Gastroesophageal sphincter (tissue), 4 donors: ENCODE measurements at regions not wholly inside any gene's neighbourhood (a gene's known extent, or its start where the extent isn't known, plus 50 kb on each side); places are given as distances from the start of the nearest gene placed in this dataset.

Experiments
- ATAC-seq: fragments of 150-250 bp; one replicate; pipeline ENCODE4 v1.9.1; 2016; ENCODE audit warnings: mild to moderate bottlenecking, moderate library complexity
- H3K27ac ChIP-seq, 4 donors: fragments of 200-600 bp; sonication (generic) in 3 of 4; 1 replicate in 3 of 4; 2 replicates in 1 of 4; pipeline ENCODE4 v1.5.1; 2016 to 2019
- H3K27me3 ChIP-seq: fragments of 200-600 bp; sonication (generic); one replicate; pipeline ENCODE4 v1.5.1; 2019
- H3K36me3 ChIP-seq, 2 donors: fragments of 200-600 bp; sonication (generic); one replicate each; pipeline ENCODE4 v1.5.1; 2019; ENCODE audit warnings: control low read depth in 1 of 2
- H3K4me1 ChIP-seq, 3 donors: fragments of 200-600 bp; sonication (generic); 1 replicate in 2 of 3; 2 replicates in 1 of 3; pipeline ENCODE4 v1.5.1; 2016 to 2019; ENCODE audit warnings: control low read depth in 2 of 3
- H3K4me3 ChIP-seq, 2 donors: fragments of 200-600 bp; sonication (generic); one replicate each; pipeline ENCODE4 v1.5.1; 2019; ENCODE audit warnings: mild to moderate bottlenecking in 1 of 2, moderate library complexity in 1 of 2
- H3K9me3 ChIP-seq, 3 donors: fragments of 200-600 bp; sonication (generic); one replicate each; pipeline ENCODE4 v1.5.1; 2017 to 2019; ENCODE audit warnings: control low read depth in 2 of 3
- EP300 ChIP-seq: sonication (generic); formaldehyde crosslinking; IDR thresholded peaks from one replicate; pipeline ENCODE4 v1.6.1; 2017; ENCODE audit warnings: antibody characterized with exemption, mild to moderate bottlenecking
- POLR2A ChIP-seq, 2 donors: fragments of 450-650 bp; IDR thresholded peaks; one replicate each; pipeline ENCODE4 v1.6.1; 2017; ENCODE audit warnings: antibody characterized with exemption in 2 of 2, mild to moderate bottlenecking in 2 of 2, moderate library complexity in 1 of 2
- POLR2AphosphoS5 ChIP-seq: sonication (generic); formaldehyde crosslinking; IDR thresholded peaks from one replicate; pipeline ENCODE4 v1.6.1; 2017; ENCODE audit warnings: antibody characterized with exemption
- WGBS, 2 donors: methylation state at CpG; one replicate each; pipeline ENCODE4 v1.1.5; 2018; ENCODE audit warnings: low coverage in 1 of 2; 5-methylcytosine and 5-hydroxymethylcytosine counted together
- TF ChIP-seq, protein P1 (sequence below), 4 experiments: fragments of 200-600 bp in 2 of 4; fragments of 450-650 bp in 2 of 4; sonication (generic) in 1 of 4; IDR thresholded peaks; one replicate each; pipeline ENCODE4 v1.5.1; 2017 to 2019; ENCODE audit warnings: antibody characterized with exemption in 4 of 4, mild to moderate bottlenecking in 2 of 4, moderate library complexity in 2 of 4

- TF ChIP-seq POLR2AphosphoS5: no peak
- Histone ChIP-seq H3K36me3 (no peaks in the 10 kb centered on the region), H3K27me3 (no peaks in the 10 kb centered on the region), H3K4me3 (no peak overlapping the region), H3K4me1 (no peaks in the 10 kb centered on the region), H3K27ac (no peak overlapping the region), H3K9me3 (no peaks in the 10 kb centered on the region)
- WGBS, 2 donors: 51 to 60% methylated on average over 3 of the region's 3 CpGs
- ATAC-seq: no peak
Measured at GRCh38 chr3:153693207-153693606, 428.0 kb upstream of the ARHGEF26 start.

- Histone ChIP-seq H3K4me3 (no peak overlapping the region), H3K27ac (no peak overlapping the region), H3K4me1 (no peaks in the 10 kb centered on the region), H3K27me3 (no peaks in the 10 kb centered on the region), H3K9me3 (no peaks in the 10 kb centered on the region), H3K36me3 (no peaks in the 10 kb centered on the region)
- no peak for ATAC-seq
- no peak for TF ChIP-seq POLR2A (IDR thresholded peaks at IDR 0.05)
- TF ChIP-seq, protein P1, sequence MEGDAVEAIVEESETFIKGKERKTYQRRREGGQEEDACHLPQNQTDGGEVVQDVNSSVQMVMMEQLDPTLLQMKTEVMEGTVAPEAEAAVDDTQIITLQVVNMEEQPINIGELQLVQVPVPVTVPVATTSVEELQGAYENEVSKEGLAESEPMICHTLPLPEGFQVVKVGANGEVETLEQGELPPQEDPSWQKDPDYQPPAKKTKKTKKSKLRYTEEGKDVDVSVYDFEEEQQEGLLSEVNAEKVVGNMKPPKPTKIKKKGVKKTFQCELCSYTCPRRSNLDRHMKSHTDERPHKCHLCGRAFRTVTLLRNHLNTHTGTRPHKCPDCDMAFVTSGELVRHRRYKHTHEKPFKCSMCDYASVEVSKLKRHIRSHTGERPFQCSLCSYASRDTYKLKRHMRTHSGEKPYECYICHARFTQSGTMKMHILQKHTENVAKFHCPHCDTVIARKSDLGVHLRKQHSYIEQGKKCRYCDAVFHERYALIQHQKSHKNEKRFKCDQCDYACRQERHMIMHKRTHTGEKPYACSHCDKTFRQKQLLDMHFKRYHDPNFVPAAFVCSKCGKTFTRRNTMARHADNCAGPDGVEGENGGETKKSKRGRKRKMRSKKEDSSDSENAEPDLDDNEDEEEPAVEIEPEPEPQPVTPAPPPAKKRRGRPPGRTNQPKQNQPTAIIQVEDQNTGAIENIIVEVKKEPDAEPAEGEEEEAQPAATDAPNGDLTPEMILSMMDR (IDR thresholded peaks at IDR 0.05): no peak
- TF ChIP-seq EP300: no peak
- no peak for TF ChIP-seq POLR2AphosphoS5
Measured at GRCh38 chr3:153702106-153702505, 419.1 kb upstream of the ARHGEF26 start.

- WGBS, 2 donors: 43 to 73% methylated on average over 1 of the region's 1 CpG
- TF ChIP-seq POLR2A (IDR thresholded peaks at IDR 0.05): no peak
- TF ChIP-seq, protein P1 (IDR thresholded peaks at IDR 0.05): no peak
- no peak for TF ChIP-seq EP300
- no peak for TF ChIP-seq POLR2AphosphoS5
- no peak overlapping the region for H3K27ac ChIP-seq
- no peaks in the 10 kb centered on the region for H3K4me1 ChIP-seq
- ATAC-seq: no peak
- no peaks in the 10 kb centered on the region for H3K36me3 ChIP-seq
- H3K27me3 ChIP-seq: no peaks in the 10 kb centered on the region
- no peak overlapping the region for H3K4me3 ChIP-seq
- no peaks in the 10 kb centered on the region for H3K9me3 ChIP-seq
Measured at GRCh38 chr3:153704115-153704514, 417.1 kb upstream of the ARHGEF26 start.

GRCh38 chr3:153706706-153707105 is 414.5 kb upstream of the ARHGEF26 start:
- TF ChIP-seq EP300 (no peak), POLR2AphosphoS5 (no peak), POLR2A (IDR thresholded peaks at IDR 0.05) (no peak)
- TF ChIP-seq, protein P1 (IDR thresholded peaks at IDR 0.05): no peak
- no peak for ATAC-seq
- H3K27ac ChIP-seq: no peak overlapping the region

GRCh38 chr3:153714016-153714415 is 407.2 kb upstream of the ARHGEF26 start:
- no peak for ATAC-seq
- H3K27me3 ChIP-seq: no peaks in the 10 kb centered on the region
- 57 to 74% methylated on average over 4 of the region's 4 CpGs for WGBS, 2 donors
- no peaks in the 10 kb centered on the region for H3K4me1 ChIP-seq
- H3K4me3 ChIP-seq: no peak overlapping the region
- TF ChIP-seq POLR2A (IDR thresholded peaks at IDR 0.05): no peak
- TF ChIP-seq POLR2AphosphoS5: no peak
- TF ChIP-seq EP300: no peak
- TF ChIP-seq, protein P1 (IDR thresholded peaks at IDR 0.05): no peak
- H3K9me3 ChIP-seq: peaks cover 0 to 20% (median 0%) of the 10 kb centered on the region in 3 donors
- no peaks in the 10 kb centered on the region for H3K36me3 ChIP-seq
- H3K27ac ChIP-seq: no peak overlapping the region

More at GRCh38 chr3:153706706-153707105, 414.5 kb upstream of the ARHGEF26 start:
- Histone ChIP-seq H3K4me1 (no peaks in the 10 kb centered on the region), H3K27me3 (no peaks in the 10 kb centered on the region), H3K9me3 (peaks cover 0 to 17% (median 0%) of the 10 kb centered on the region in 3 donors), H3K4me3 (no peak overlapping the region), H3K36me3 (no peaks in the 10 kb centered on the region)
- WGBS, 2 donors: 53 to 75% methylated on average over 1 of the region's 1 CpG
